Spinal cord (tissue), 9 donors: ENCODE measurements at regions not wholly inside any gene's neighbourhood (a gene's known extent, or its start where the extent isn't known, plus 50 kb on each side); places are given as distances from the start of the nearest gene placed in this dataset.

Experiments
- DNase-seq, 6 donors: peaks; one replicate each; pipeline versions ENCODE4 v3.0.0 to v3.0.0-alpha.2; 2013 to 2015; ENCODE audit warnings: low spot score in 6 of 6, low read depth in 4 of 6
- H3K27ac ChIP-seq: one replicate; pipeline ENCODE4 v1.5.1; 2013; ENCODE audit warnings: low read depth, low read length, control low read depth
- H3K27me3 ChIP-seq: one replicate; pipeline ENCODE4 v1.6.1; 2013; ENCODE audit warnings: low read length; ENCODE audit not compliant: control insufficient read depth, insufficient read depth
- H3K36me3 ChIP-seq: one replicate; pipeline ENCODE4 v1.6.1; 2013; ENCODE audit warnings: low read length; ENCODE audit not compliant: control insufficient read depth, insufficient read depth
- H3K4me1 ChIP-seq: one replicate; pipeline ENCODE4 v1.6.1; 2013; ENCODE audit warnings: low read length; ENCODE audit not compliant: control insufficient read depth, insufficient read depth
- H3K4me3 ChIP-seq: one replicate; pipeline ENCODE4 v1.5.1; 2013; ENCODE audit warnings: low read depth, low read length, control low read depth
- H3K9me3 ChIP-seq: one replicate; pipeline ENCODE4 v1.6.1; 2013; ENCODE audit warnings: low read length; ENCODE audit not compliant: control insufficient read depth, insufficient read depth
- whole genome bisulfite sequencing: methylation state at CpG from one replicate; pipeline ENCODE4 v1.1.5; 2013; ENCODE audit warnings: missing lambda C conversion rate; ENCODE audit not compliant: insufficient coverage; 5-methylcytosine and 5-hydroxymethylcytosine counted together
- donor health status: healthy.

- no peaks in the 10 kb centered on the region for H3K27me3 ChIP-seq
- no peak overlapping the region for H3K27ac ChIP-seq
- H3K4me1 ChIP-seq, result no peaks in the 10 kb centered on the region
- no peak overlapping the region for H3K4me3 ChIP-seq
- 84% methylated on average over 6 of the region's 6 CpGs for WGBS
- no peaks in the 10 kb centered on the region for H3K36me3 ChIP-seq
- H3K9me3 ChIP-seq, result no peaks in the 10 kb centered on the region
- no peak for DNase-seq
Observed at GRCh38 chr10:130761032-130761575, 550.4 kb downstream of the TCERG1L start.

DNA sequence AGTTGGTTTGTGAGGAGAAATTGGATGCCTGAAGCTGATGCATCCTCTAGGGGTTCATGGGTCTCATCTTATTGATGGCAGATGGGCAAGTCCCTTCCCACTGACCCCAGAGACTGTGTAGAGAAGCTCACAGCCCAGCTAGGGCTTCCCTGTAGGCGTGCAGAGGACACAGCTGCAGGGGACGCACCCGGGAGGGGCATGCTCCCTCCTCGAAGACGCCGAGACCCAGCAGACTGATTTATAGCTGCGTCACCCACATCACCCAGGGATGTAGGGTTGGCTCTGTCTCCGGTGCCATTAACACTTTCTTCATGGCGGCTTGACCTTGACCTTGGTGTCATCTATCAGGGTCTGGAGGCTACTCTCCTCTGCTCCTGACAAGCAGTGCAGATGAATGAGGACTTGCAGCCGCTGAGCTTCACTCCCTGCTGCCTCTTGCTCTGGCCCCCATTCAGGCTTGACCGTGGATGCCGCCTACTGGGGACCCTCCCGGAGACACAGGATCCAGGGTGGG, 549.7 kb downstream of the TCERG1L start:
- no peaks in the 10 kb centered on the region for H3K4me1 ChIP-seq
- DNase-seq, result no peak
- no peaks in the 10 kb centered on the region for H3K27me3 ChIP-seq
- no peaks in the 10 kb centered on the region for H3K9me3 ChIP-seq
- H3K36me3 ChIP-seq, result no peaks in the 10 kb centered on the region
- no peak overlapping the region for H3K4me3 ChIP-seq
- H3K27ac ChIP-seq, result no peak overlapping the region
- 31% methylated on average over 10 of the region's 13 CpGs for WGBS

DNA sequence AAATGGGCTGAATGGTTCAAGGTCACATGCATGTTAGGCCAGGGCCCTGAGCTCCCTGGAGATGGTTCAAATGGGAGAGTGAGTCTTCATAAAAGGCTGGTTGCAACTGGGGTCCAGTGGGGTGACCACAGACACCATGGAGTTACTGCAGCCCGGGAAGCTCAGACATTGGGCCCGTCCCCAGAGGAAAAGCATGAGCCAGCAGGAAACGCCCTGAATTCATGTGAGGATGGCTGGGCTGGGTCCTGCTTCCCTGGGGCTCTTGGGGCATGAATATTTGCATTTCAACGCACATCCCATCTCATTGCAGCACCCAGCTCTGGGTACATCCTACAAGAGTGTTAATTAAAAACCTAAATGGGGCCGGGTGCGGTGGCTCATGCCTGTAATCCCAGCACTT, 549.0 kb downstream of the TCERG1L start:
- H3K4me3 ChIP-seq, result no peak overlapping the region
- H3K27me3 ChIP-seq, result no peaks in the 10 kb centered on the region
- 78% methylated on average over 6 of the region's 6 CpGs for WGBS
- H3K4me1 ChIP-seq, result no peaks in the 10 kb centered on the region
- H3K36me3 ChIP-seq, result no peaks in the 10 kb centered on the region
- H3K9me3 ChIP-seq, result no peaks in the 10 kb centered on the region
- no peak overlapping the region for H3K27ac ChIP-seq
- no peak for DNase-seq

GRCh38 chr10:130763071-130763470, 548.5 kb downstream of the TCERG1L start:
- no peak for DNase-seq
- Histone ChIP-seq H3K9me3 (no peaks in the 10 kb centered on the region), H3K27ac (no peak overlapping the region), H3K36me3 (no peaks in the 10 kb centered on the region), H3K4me3 (no peak overlapping the region), H3K4me1 (no peaks in the 10 kb centered on the region), H3K27me3 (no peaks in the 10 kb centered on the region)
- WGBS, result 90% methylated on average over 4 of the region's 6 CpGs

- no peaks in the 10 kb centered on the region for H3K36me3 ChIP-seq
- 92% methylated on average over 3 of the region's 4 CpGs for WGBS
- DNase-seq, result no peak
- no peak overlapping the region for H3K4me3 ChIP-seq
- H3K27me3 ChIP-seq, result no peaks in the 10 kb centered on the region
- H3K27ac ChIP-seq, result no peak overlapping the region
- H3K4me1 ChIP-seq, result no peaks in the 10 kb centered on the region
- no peaks in the 10 kb centered on the region for H3K9me3 ChIP-seq
Observed at GRCh38 chr10:130763491-130763890, 548.0 kb downstream of the TCERG1L start.

- H3K36me3 ChIP-seq, result no peaks in the 10 kb centered on the region
- H3K27me3 ChIP-seq, result no peaks in the 10 kb centered on the region
- no peak overlapping the region for H3K4me3 ChIP-seq
- DNase-seq, result no peak
- no peaks in the 10 kb centered on the region for H3K4me1 ChIP-seq
- no peaks in the 10 kb centered on the region for H3K9me3 ChIP-seq
- 89% methylated on average over 6 of the region's 7 CpGs for WGBS
- no peak overlapping the region for H3K27ac ChIP-seq
Observed at GRCh38 chr10:130764651-130765050, 546.9 kb downstream of the TCERG1L start.

DNA sequence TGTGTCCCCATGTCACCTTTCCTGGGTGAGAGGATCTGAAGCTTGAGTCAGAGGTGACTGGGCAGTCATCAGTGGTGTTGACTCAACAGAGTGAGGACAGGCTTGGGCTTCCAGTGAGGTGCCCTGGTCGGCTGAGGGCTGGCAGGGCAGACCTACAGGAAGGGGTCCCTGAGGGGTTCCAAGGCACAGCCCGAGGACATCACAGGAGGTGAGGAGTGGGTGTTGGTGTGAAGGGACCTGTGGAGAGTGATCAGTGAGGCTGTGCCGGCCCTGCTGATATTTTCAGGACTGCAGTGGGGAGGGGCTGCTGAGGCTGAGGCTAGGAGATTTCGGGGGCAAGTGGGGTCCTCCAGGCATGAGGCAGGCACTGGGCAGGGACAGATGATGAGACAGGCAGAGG, 545.5 kb downstream of the TCERG1L start:
- Histone ChIP-seq H3K4me1 (no peaks in the 10 kb centered on the region), H3K9me3 (no peaks in the 10 kb centered on the region), H3K4me3 (no peak overlapping the region), H3K27me3 (no peaks in the 10 kb centered on the region), H3K36me3 (no peaks in the 10 kb centered on the region), H3K27ac (no peak overlapping the region)
- no peak for DNase-seq
- 87% methylated on average over 4 of the region's 4 CpGs for WGBS

DNA sequence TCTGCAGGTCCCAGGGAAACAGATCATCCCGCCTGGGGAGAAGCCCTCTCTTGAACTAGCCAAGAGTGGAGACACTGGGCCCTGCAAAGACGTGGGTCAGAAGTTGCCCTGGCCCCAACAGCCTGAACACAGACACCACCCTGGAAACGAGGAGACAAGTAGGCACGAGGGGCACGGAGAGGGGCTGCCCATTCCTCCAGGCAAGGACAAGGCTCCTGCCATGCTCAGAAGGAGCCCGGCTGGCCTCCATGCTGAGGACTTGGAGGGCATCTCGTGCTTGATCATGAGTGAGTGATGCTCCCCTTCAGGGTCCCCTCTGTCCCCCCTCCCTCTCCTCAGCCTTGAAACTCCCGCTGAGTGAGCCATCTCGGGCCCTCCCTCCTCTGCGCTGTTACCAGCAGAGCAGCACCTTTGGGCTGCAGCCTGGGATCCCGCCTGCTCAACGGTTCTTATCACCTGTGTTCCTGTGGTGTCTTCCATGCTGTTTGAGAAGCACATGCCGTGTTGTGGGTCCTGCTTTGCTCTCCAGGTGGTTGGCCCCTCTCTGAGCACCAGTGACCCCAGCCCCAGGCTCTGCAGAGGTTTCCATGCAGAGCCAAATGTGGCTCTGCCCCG, 544.3 kb downstream of the TCERG1L start:
- no peaks in the 10 kb centered on the region for H3K36me3 ChIP-seq
- H3K4me3 ChIP-seq, result no peak overlapping the region
- H3K4me1 ChIP-seq, result peaks cover 3% of the 10 kb centered on the region
- no peaks in the 10 kb centered on the region for H3K27me3 ChIP-seq
- H3K9me3 ChIP-seq, result no peaks in the 10 kb centered on the region
- DNase-seq, result no peak
- 79% methylated on average over 14 of the region's 14 CpGs for WGBS
- H3K27ac ChIP-seq, result no peak overlapping the region

DNA sequence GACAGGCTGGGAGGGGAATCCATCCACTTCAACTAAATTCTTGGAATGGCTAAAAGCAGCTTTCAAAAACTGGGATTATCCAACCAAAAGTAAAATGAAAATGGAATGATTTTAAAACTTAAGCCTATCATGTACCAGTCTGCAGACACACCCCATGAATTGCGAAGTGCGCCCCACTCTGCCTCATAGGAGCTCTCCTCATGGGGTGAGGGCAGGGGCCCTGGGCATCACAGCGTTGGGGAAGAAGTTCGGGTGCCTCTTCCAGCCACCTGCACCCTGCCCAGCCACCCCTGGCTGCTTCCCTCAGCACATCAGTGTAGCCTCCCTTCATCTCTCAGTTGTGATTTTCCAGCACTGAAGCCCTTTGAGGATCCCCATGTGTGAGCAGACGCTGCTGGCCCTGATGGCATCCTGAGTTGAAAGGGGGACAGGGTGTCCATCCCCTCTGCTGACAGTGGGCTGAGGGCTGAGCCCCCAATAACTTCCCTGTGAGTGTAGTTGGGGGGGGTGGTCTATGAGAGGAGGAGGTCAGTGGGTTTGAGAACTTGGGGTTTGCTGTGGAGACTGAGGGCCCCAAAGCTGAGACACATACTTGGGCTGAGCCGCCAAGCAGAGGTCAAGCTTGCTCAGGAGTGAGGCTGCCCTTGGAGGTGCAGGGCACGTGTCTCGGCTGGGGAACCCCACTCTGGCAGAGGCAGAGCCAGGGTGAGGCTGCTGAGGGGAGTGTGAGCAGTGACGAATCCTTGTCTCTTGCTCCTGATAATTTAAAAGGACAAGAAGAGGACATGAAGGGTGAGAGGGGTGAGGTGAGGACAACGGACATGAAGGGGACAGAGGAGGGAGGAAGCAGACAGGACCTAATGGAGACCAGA, 542.1 kb downstream of the TCERG1L start:
- Histone ChIP-seq H3K9me3 (no peaks in the 10 kb centered on the region), H3K27ac (no peak overlapping the region), H3K4me3 (no peak overlapping the region), H3K27me3 (no peaks in the 10 kb centered on the region), H3K36me3 (no peaks in the 10 kb centered on the region), H3K4me1 (peaks cover 13% of the 10 kb centered on the region)
- DNase-seq, result no peak
- 86% methylated on average over 10 of the region's 10 CpGs for WGBS
